B cell (primary cell): ENCODE measurements at regions not wholly inside any gene's neighbourhood (a gene's known extent, or its start where the extent isn't known, plus 50 kb on each side); places are given as distances from the start of the nearest gene placed in this dataset.
A peak's percentile ranks its signal among the peaks of the same experiment; 100 is the strongest.

Experiments
- ATAC-seq: fragments of 200-7000 bp; cut with Tn5 transposase; one replicate; pipeline ENCODE4 v1.10.0; 2021; ENCODE audit warnings: low read depth, mild to moderate bottlenecking, moderate number of reproducible peaks, moderate library complexity
- CTCF ChIA-PET: fragments of 350-600 bp; sonication (Branson Sonifier 250); formaldehyde crosslinking; loops from one replicate; lab custom pipeline; 2021; ENCODE audit warnings: antibody characterized with exemption, inconsistent platforms; lab: Charles Lee
- POLR2A ChIA-PET: fragments of 350-600 bp; sonication (Branson Sonifier 250); formaldehyde crosslinking; loops from one replicate; lab custom pipeline; 2021; ENCODE audit warnings: antibody characterized with exemption; lab: Charles Lee
- DNase-seq: peaks from one replicate; pipeline ENCODE4 v3.0.0; 2013
- H2AFZ ChIP-seq: 2 replicates; pipeline ENCODE4 v1.6.1; 2012; ENCODE audit warnings: mild to moderate bottlenecking, low read depth, low read length; ENCODE audit not compliant: insufficient read depth, poor library complexity, severe bottlenecking
- H3K27ac ChIP-seq, 2 donors: 1 replicate in 1 of 2; 2 replicates in 1 of 2; pipeline ENCODE4 v1.5.1; 2012 to 2013; ENCODE audit warnings: low read length in 2 of 2, mild to moderate bottlenecking in 2 of 2, moderate library complexity in 1 of 2
- H3K27me3 ChIP-seq, 4 experiments: fragments of 200-600 bp in 1 of 4; sonication (generic) in 1 of 4; replicated peaks in 1 of 4; 1 replicate in 2 of 4; 2 replicates in 2 of 4; pipeline versions ENCODE4 v1.6.1 to v1.7.0; 2013 to 2016; ENCODE audit warnings: low read length in 3 of 4, mild to moderate bottlenecking in 2 of 4, mixed read lengths in 1 of 4, moderate library complexity in 1 of 4; ENCODE audit not compliant: insufficient read depth in 4 of 4, control insufficient read depth in 3 of 4; ENCODE audit errors: control extremely low read depth in 1 of 4
- H3K36me3 ChIP-seq, 2 experiments: replicated peaks in 1 of 2; 1 replicate in 1 of 2; 2 replicates in 1 of 2; pipeline versions ENCODE4 v1.6.1 to v1.7.1; 2013; ENCODE audit warnings: low read length in 1 of 2; ENCODE audit not compliant: insufficient read depth in 2 of 2, control insufficient read depth in 1 of 2; ENCODE audit errors: control extremely low read depth in 1 of 2, extremely low read depth in 1 of 2
- H3K4me1 ChIP-seq, 2 donors: fragments of 200-600 bp in 1 of 2; sonication (generic) in 1 of 2; 1 replicate in 1 of 2; 2 replicates in 1 of 2; pipeline versions ENCODE4 v1.5.1 to v1.6.1; 2013 to 2017; ENCODE audit warnings: low read length in 2 of 2; ENCODE audit not compliant: control insufficient read depth in 2 of 2, insufficient read depth in 2 of 2
- H3K4me2 ChIP-seq: replicated peaks from 2 replicates; pipeline ENCODE3; 2012; ENCODE audit warnings: mild to moderate bottlenecking, low read depth, low read length; ENCODE audit not compliant: poor library complexity, severe bottlenecking
- H3K4me3 ChIP-seq, 5 experiments: fragments of 200-600 bp in 1 of 5; sonication (generic) in 1 of 5; 1 replicate in 3 of 5; 2 replicates in 2 of 5; pipeline versions ENCODE4 v1.5.1 to v1.7.0; 2011 to 2016; ENCODE audit warnings: low read length in 4 of 5, mild to moderate bottlenecking in 4 of 5, low read depth in 2 of 5, control low read depth in 1 of 5, moderate library complexity in 1 of 5; ENCODE audit not compliant: insufficient read depth in 1 of 5; ENCODE audit errors: control extremely low read depth in 1 of 5, extremely low read depth in 1 of 5
- H3K79me2 ChIP-seq: fragments of 200-600 bp; sonication (generic); one replicate; pipeline ENCODE4 v1.6.0; 2016; ENCODE audit warnings: low read length; ENCODE audit not compliant: control insufficient read depth, insufficient read depth
- H3K9ac ChIP-seq: fragments of 200-600 bp; sonication (generic); 2 replicates; pipeline ENCODE4 v1.6.1; 2017; ENCODE audit warnings: mild to moderate bottlenecking, low read length, moderate library complexity
- H3K9me3 ChIP-seq, 3 donors: one replicate each; pipeline versions ENCODE4 v1.6.1 to v1.7.1; 2013; ENCODE audit warnings: low read length in 2 of 3; ENCODE audit not compliant: control insufficient read depth in 2 of 3, insufficient read depth in 1 of 3; ENCODE audit errors: control extremely low read depth in 1 of 3
- H4K20me1 ChIP-seq: 2 replicates; pipeline ENCODE4 v1.6.0; 2012; ENCODE audit warnings: mild to moderate bottlenecking, low read length; ENCODE audit not compliant: insufficient read depth, control insufficient read depth, poor library complexity, severe bottlenecking
- H3K27ac Mint-ChIP-seq: one replicate; pipeline ENCODE4 v1.8.0; 2021; ENCODE audit warnings: mixed read lengths
- H3K27me3 Mint-ChIP-seq: one replicate; pipeline ENCODE4 v1.8.0; 2021; ENCODE audit warnings: mixed read lengths
- H3K4me1 Mint-ChIP-seq: one replicate; pipeline ENCODE4 v1.8.0; 2021; ENCODE audit warnings: mixed read lengths
- H3K4me3 Mint-ChIP-seq: one replicate; pipeline ENCODE4 v1.8.0; 2021; ENCODE audit warnings: mixed read lengths
- H3K9me3 Mint-ChIP-seq: one replicate; pipeline ENCODE4 v1.8.0; 2022; ENCODE audit warnings: mixed read lengths; ENCODE audit not compliant: insufficient read depth
- EZH2 ChIP-seq: IDR thresholded peaks from 2 replicates; pipeline ENCODE4 v1.6.1; 2012; ENCODE audit warnings: borderline replicate concordance, low read depth, mild to moderate bottlenecking, moderate library complexity, low read length; ENCODE audit not compliant: insufficient read depth, poor library complexity, severe bottlenecking
- WGBS: methylation state at CpG from one replicate; pipeline ENCODE4 v1.1.5; 2013; ENCODE audit warnings: missing lambda C conversion rate; ENCODE audit not compliant: insufficient coverage; 5-methylcytosine and 5-hydroxymethylcytosine counted together
- intact Hi-C: fragments of 100-400 bp; cut with micrococcal nuclease; formaldehyde crosslinking; loops from one replicate; pipeline ENCODE4 v1.10.0; 2022
- TF ChIP-seq, protein P1 (sequence below): fragments of 200-600 bp; IDR thresholded peaks from one replicate; pipeline ENCODE4 v1.8.0; 2022; ENCODE audit warnings: antibody characterized with exemption, mild to moderate bottlenecking

- H3K4me1 Mint-ChIP-seq: peaks cover 7% of the 10 kb centered on the region
- POLR2A ChIA-PET: interaction anchor here (0.6 kb wide), 1 partner anchor 1534 kb away, joined by 6 read pairs; no protein-coding TSS in a partner anchor
- no peaks in the 10 kb centered on the region for H3K9me3 ChIP-seq
- CTCF ChIA-PET: interaction anchor here (1.2 to 5.8 kb wide), 3 partner anchors 12 to 1536 kb away, joined by 3 to 159 read pairs (median 3); no protein-coding TSS in a partner anchor
- no peak for ATAC-seq
- 97% methylated on average over 9 of the region's 12 CpGs for WGBS
- no peak overlapping the region for H3K27ac Mint-ChIP-seq
- H3K9ac ChIP-seq: no peak overlapping the region
- H3K79me2 ChIP-seq: no peaks in the 10 kb centered on the region
- no peak overlapping the region for H3K4me2 ChIP-seq
- H4K20me1 ChIP-seq: no peaks in the 10 kb centered on the region
- no peaks in the 10 kb centered on the region for H3K9me3 Mint-ChIP-seq
- peak overlapping the region; percentile 18 for H2AFZ ChIP-seq
- H3K4me3 Mint-ChIP-seq: no peak overlapping the region
- H3K4me3 ChIP-seq: no peak overlapping the region
- TF ChIP-seq, protein P1, sequence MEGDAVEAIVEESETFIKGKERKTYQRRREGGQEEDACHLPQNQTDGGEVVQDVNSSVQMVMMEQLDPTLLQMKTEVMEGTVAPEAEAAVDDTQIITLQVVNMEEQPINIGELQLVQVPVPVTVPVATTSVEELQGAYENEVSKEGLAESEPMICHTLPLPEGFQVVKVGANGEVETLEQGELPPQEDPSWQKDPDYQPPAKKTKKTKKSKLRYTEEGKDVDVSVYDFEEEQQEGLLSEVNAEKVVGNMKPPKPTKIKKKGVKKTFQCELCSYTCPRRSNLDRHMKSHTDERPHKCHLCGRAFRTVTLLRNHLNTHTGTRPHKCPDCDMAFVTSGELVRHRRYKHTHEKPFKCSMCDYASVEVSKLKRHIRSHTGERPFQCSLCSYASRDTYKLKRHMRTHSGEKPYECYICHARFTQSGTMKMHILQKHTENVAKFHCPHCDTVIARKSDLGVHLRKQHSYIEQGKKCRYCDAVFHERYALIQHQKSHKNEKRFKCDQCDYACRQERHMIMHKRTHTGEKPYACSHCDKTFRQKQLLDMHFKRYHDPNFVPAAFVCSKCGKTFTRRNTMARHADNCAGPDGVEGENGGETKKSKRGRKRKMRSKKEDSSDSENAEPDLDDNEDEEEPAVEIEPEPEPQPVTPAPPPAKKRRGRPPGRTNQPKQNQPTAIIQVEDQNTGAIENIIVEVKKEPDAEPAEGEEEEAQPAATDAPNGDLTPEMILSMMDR: no peak
- no peak for TF ChIP-seq EZH2
- peaks cover 6 to 7% of the 10 kb centered on the region in 2 donors for H3K4me1 ChIP-seq
- H3K27ac ChIP-seq: no peak overlapping the region
- H3K27me3 Mint-ChIP-seq: no peaks in the 10 kb centered on the region
- H3K36me3 ChIP-seq: no peaks in the 10 kb centered on the region
- intact Hi-C loops: no loop called here
- no peaks in the 10 kb centered on the region for H3K27me3 ChIP-seq
- DNase-seq: no peak
Measured at GRCh38 chr5:90263102-90263820, 146.3 kb downstream of the CETN3 start.

- Mint-ChIP-seq H3K9me3 (no peaks in the 10 kb centered on the region), H3K4me1 (no peaks in the 10 kb centered on the region), H3K27me3 (no peaks in the 10 kb centered on the region), H3K27ac (no peak overlapping the region), H3K4me3 (no peak overlapping the region)
- Histone ChIP-seq H3K27me3 (no peaks in the 10 kb centered on the region), H3K36me3 (no peaks in the 10 kb centered on the region), H3K27ac (no peak overlapping the region), H3K9ac (no peak overlapping the region), H3K4me3 (no peak overlapping the region), H3K4me2 (no peak overlapping the region), H4K20me1 (no peaks in the 10 kb centered on the region), H2AFZ (no peak overlapping the region), H3K4me1 (no peaks in the 10 kb centered on the region), H3K79me2 (no peaks in the 10 kb centered on the region), H3K9me3 (peaks cover 0 to 2% (median 0%) of the 10 kb centered on the region in 3 donors)
- intact Hi-C loops: no loop called here
- DNase-seq: no peak
- WGBS: 100% methylated on average over 1 of the region's 1 CpG
- CTCF ChIA-PET: no interaction called here
- TF ChIP-seq, protein P1: no peak
- TF ChIP-seq EZH2: no peak
- ATAC-seq: no peak
- POLR2A ChIA-PET: no interaction called here
Measured at GRCh38 chr5:90251447-90251846, 158.1 kb downstream of the CETN3 start.
